NCI-H1417 (cell line): ENCODE measurements at regions not wholly inside any gene's neighbourhood (a gene's known extent, or its start where the extent isn't known, plus 50 kb on each side); places are given as distances from the start of the nearest gene placed in this dataset.

Source experiments
- DNase-seq, 3 experiments: peaks; one replicate each; lab custom pipeline; 2025; lab: John Stamatoyannopoulos, UW

DNA sequence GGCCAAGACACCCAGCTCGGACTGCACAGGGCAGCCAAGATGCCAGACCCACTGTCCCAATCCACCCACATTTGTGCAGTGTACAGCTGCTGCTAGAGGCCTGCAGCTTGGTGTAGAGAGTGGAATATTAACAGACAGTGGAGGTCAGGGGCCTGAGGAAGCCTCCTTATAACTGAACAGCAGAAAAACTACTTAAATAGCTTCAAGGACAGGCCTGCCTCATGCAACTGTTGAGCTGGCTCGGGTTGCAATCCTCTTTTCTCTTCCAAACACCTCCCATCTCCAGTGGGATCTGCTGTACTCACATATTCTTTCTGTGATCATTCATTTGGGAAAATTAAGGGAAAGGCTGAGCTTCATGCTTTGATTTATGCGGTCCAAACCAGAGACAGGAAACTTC lies 1043.2 kb upstream of the TMEM132C start:
- DNase-seq = no peak

DNA sequence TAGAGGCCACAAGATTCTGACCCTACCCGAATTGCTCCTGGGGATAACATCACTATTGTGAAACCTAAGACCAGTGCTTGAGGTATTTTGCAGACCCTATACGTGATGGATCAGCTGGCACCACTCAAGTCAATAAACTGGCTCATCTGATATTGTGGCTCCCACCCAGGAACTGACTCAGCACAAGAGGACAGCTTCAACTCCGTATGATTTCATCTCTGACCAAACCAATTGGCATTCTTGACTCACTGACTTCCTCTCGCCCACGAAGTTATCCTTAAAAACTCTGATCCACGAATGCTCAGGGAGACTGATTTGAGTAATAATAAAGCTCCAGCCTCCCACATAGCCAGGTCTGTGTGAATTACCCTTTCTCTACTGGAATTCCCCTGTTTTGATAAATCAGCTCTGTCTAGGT lies 1036.1 kb upstream of the TMEM132C start:
- no peak for DNase-seq

DNA sequence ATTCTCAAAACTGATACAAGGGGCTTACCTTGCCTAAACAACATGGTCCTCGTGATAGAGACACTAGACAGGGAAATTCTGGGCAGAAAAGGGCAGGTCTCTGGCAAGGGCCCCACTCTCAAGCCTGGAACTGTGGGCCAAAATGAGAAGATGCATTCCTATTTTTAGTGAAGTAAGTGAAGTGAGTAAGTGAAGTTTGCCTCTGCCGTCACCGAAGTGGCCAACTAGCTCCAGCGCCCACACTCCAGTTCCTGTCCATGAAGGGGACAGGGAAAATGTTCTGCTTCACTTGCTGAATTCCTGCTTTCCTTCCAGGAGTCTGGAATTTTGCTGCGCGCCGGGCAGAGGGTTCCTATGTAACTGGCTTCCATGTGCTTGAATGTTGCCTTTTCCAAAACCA lies 1035.6 kb upstream of the TMEM132C start:
- DNase-seq = no peak

DNA sequence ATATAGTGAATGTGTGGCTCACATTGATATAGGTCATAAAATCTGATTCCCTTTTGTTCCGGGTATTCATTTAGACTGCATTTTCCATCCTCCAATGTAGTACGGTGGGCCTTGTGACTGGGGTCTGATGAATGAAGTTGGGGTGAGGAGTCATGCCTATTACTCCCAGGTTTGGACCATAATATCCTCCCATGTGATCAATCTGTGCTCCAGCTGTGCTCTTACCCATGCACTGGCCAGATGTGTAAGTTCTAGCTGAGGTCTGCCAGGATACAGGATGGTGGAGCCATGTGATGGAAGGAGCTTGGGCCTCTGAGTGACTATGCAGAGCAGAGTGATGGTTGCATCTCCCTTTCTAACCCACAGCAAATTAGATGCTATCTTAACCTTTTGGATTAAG lies 1034.0 kb upstream of the TMEM132C start:
- DNase-seq = no peak

DNA sequence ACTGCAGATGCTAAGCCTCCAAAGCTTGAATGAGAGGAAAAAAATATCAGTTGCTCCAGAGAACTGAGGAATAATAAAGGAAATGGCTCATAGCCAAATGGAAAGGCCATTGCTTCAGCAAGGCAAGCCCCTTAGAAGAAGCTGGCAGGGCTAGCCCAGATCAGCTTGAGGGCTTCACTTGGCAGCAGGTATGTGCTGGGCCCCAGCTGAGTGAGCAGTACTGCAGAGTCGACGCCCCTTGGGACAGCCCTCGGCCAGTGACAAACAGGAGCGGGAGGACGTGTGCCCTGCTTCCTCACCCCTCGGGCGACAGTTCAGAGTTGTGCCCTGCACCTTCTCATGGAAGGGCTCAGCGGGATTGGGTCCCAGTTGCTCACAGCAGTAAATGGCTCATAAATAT lies 1031.2 kb upstream of the TMEM132C start:
- DNase-seq = no peak

DNA sequence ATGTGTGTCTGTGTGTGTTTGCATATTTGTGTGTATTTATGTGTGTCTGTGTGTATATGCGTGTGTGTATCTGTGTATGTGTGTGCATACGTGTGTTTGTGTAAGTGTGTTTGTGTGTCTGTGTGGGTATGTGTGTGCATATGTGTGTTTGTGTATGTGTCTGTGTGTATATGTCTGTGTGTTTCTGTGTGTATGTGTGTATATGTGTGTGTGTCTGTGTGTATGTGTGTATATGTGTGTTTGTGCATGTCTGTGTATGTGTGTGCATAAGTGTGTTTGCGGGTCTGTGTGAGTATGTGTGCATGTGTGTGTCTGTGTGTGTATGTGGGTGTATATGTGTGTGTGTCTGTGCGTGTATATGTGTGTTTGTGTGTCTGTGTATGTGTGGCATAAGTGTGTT lies 1030.5 kb upstream of the TMEM132C start:
- no peak for DNase-seq

DNA sequence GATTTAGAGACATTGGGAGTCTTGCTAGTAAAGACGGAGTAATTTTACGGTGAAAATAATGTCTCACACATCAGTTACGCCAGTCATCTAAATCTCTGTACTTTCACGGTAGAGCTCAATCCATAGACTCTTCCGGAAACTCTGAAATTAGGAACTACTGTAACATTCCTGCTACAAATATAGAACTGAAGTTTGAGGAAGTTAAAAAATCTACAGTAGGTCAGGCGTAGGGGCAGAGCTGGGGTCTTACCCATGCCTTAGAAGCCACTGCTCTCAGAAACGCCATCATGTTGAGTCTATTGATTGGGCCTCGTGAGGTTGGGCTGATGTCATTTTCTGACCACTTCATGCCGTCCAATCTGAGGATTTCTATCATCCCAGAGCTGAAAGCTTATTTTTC lies 1029.8 kb upstream of the TMEM132C start:
- no peak for DNase-seq

DNA sequence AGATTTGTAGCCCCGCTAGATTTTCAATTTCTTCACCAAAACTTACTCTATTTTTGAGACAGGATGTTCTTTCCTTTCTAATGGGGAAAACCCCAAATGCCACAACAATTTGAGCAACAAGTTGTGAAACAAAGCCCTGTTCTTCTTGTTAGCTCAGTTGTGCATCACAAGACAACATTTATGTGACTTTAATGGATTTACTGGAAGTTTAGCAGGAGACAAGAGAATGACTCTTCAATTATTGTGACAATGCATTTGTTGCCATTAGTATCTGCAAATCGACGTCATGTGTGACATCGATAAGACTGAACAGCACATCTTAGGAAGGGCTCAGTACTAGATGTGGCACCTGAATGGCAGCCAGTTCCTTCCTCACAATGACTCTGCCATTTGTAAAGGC lies 1028.9 kb upstream of the TMEM132C start:
- no peak for DNase-seq

DNA sequence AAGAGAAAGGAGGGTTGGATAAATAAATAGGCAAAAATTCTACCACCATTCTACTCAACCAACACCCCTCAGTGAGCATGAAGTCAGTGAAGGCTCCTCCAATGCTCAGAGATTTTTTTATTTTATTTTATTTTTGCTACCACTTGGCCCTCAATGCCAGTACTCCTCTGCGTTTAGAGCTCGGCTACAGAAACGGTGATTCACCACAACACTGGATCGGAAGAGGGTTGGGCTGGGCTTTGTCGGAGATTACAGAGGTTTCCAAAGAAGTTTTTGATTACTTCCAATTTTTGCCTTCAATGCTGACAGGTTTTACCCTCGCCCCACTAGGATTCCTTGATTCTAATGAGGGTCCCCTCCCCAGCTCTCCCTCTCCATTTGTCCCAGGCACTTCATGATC lies 1027.2 kb upstream of the TMEM132C start:
- DNase-seq = no peak

DNA sequence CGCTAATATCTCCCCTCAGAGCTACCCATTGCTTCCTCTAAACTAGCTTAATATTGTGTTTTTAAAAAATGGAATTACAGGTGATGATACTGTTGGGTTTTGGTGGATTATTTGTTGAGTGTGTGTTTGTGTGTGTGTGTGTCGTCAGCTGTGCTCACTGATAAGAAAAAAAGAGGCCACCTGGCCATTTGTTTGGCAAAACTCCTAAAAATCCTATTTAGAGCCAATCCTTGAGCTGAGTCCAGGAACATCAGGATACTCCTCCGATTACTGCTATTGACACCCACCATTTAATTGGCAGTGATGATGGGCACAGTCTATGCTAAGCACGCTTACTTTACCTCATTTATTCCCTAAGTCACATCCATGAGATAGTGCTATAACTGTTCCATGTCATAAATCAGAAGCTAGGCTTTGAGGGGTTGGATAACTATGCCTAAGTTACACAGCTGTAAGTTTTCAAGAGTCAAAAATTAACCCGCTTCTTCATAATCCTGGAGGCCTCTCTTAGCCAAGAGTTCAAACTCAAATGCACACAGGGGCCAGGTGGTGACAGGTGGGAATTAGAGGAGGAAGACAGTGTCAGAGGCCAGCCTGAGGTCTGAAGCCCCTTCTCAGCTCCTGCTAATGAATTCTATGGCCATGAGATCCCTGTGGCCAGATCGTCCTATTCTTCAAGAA lies 1026.6 kb upstream of the TMEM132C start:
- DNase-seq = no peak

DNA sequence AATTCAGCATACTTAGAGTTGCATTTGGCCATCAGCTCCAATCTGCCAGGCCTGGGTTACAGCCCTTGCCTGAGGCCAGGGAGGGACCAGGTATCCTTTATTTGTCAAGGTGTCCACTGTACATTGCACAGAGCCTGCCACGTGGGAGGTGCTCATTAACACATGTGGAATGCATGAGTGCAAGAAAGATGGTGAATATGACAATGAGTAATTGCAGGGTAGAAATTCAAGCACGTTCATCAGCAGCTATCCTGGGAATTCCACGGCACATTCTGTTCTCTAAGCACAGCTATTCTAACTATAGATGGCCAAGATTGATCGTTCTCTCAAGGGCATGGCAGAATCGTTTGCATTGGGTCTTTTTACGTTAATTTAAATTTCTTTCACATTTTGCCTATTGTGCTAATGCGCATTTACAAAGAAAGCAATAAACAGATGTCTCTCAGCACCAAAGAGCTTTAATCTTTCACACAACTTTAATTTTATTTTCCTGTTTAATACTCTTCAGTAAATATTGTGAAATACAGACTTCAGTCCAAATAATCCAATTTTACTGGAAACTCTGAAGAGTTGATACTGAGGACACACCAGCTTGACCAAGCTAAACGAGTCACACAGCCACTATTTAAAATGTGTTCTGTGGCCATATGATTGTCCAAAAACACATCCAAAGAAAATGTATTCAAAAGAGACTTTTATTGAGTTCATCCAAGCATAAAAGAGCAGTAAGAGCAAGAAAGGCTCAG lies 1025.7 kb upstream of the TMEM132C start:
- no peak for DNase-seq

DNA sequence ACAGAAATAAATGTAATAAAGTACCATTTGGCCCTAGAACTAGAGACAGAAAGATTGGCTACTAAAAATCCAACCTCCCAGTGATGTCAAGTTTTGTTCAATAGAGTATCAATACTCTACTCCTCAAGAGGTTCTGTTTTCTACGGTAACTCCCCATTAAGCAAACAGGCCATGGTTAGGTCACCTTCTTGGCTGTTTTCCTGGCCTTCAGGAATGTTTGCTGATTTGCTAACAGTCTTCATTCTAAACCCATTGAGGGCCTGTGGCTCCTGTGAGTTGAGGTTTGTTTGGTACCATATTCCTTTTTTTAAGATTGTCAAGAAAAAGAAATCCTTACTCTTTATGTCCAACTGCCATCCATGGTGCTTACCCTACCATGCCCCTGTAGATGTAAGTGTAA lies 1022.0 kb upstream of the TMEM132C start:
- no peak for DNase-seq

DNA sequence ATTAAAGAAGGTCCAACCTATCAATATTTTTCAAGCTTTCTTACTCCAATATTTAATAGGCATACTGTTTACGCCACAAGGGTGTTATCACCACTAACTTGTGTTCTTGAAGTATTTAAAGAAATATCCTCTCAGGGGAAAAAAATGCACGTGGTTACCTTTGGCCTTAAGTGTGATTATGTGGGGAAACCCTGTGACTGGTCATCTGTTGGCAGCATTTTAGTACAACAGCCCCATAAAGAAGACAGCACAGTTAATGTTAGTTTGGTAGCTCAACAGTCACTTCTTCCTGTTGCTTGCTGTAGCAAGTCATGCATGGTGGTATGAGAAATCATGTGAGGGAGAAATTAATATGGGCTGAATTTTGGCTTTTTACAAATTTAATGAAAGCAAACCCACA lies 1021.5 kb upstream of the TMEM132C start:
- DNase-seq = no peak

DNA sequence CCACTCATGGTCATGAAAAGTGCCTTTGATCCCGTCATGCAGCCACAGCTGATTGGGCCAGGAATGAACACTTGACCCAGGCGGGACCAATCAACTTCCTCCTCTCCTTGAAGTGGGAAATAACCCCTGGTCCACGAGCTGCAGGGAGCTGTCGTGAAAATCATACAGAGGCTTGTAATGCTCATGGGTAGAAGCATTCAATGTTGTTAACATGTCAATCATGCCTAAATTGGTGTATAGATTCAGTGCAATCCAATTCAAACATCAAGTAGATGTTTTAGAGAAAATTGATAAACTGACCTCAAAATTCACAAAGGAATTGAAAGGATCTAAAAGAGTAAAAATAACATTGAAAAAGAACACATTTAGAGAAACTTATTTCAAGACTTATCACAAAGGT lies 1019.0 kb upstream of the TMEM132C start:
- no peak for DNase-seq

DNA sequence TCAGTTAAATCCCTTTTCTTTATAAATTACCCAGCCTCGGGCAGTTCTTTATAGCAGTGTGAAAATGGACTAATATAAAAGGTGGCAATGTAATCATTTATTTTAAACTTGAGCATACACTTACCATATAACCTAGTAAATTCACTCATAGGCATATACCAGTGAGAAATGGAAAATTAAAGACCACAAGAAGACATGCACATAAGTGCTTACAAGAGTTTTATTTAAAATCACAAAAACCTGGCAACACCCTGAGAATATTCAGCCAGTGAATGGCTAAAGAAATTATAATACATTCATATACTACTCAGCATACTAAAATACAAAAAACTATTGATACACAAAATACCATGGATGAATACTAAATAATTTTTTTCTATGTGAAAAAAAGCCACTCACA lies 1017.5 kb upstream of the TMEM132C start:
- DNase-seq = no peak

DNA sequence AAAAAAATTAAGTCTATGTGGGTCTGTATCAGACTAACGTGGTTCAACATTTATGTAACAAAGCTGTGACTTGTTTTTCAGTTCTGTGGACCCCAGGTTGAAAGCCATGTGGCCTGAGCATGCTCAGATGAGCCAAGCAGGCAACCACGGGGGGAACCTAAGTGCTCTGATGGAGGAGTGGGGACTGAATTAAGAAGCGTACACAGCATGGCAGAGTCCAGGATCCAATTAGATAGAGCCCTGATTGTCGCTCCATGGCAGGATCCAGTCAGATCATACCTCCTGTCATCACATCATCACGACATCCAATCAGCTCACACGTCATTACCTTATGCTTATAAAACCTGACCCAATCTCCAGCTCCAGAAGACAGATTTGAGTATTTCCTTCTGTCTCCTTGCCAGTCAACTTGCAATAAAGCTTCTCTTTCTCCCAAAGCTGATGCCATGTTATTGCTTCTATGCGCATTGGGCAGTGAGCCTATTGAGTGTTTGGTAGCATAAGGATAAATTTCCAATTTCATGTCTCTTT lies 1013.1 kb upstream of the TMEM132C start:
- DNase-seq = no peak

DNA sequence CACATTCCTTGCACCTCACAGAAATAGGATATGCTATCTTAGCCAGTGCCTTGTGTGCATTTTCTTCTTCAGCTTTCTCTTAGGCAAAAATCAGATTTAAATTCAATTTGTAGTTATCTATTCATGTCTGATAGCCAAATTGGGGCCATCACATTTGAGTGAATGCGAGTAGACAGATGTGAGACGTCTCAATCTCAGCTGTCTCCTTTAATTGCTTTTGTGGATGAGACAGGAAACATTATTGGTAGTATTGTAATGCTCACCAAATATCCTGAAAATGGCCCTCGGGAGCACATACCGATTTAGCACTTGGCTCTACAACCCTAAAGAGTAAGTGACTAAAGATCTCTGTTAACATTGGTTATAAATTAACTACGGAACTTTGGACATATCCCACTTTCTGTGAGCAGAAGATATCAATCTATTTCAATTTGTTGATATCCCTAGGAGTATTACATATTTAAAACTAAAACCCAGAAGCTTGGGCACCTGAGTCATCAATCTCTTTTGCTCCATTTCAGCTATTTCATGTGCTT lies 1012.5 kb upstream of the TMEM132C start:
- no peak for DNase-seq

DNA sequence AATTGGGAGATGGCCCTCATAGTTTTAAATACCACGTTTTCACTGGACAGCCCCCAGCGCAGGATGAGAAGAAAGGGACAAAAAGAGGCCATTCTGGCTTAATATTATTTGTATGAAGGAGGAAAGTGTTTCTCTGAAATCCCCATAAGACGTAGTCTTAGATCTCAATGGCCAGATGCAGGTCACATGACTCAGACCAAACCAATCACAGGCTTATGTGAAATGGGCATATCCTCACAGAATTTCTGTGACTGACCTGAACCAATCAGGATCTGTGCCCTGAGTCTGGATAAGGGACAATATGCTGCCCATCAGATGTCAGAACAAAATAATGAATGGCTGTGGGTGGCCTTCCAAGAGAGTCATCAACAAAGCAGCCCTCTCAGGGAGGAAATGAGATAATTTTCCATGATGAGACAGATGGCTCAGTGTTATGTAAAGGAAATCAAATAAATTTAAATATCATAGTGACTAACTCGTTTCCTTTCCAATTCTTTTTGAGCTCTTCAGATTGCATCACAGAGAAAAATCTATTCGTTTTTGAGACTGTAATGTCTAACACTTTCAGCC lies 1009.5 kb upstream of the TMEM132C start:
- DNase-seq = no peak

DNA sequence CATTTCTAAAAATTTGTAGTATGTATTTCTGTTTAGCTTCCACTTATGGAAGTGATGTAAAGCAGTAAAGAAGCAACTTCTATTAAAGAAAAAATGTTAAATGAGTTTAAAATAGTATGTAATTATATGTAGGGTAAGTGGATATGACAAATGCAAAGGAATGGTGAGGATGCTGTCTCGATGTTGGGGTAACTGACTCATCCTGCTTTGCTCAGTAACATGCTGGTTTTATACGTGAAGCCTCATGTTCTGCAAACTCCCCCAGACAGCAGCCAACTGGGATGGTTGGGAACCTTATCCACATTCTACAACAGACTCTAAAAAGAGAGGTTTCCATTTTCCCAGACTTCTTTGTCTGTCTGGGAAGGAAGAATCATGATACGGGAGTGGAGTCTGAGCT lies 1006.4 kb upstream of the TMEM132C start:
- no peak for DNase-seq

DNA sequence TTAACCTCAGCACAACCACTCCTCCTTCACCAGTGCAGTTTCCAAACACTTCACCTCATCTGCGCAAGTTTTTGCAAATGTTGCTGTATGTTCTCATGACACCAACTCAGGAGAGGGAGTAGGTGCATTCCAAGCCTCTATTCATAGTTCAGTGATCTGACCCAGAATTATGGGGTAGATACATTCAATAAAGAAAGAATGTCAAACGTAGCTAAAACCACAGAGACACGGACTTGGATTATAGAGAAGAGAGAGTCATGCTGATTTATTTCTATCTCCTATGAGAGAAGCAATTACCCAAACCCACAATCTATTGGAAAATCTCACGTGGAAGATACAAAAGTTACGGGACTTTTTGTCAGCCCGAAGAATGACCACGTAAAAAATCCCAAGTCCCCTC lies 1006.0 kb upstream of the TMEM132C start:
- no peak for DNase-seq

DNA sequence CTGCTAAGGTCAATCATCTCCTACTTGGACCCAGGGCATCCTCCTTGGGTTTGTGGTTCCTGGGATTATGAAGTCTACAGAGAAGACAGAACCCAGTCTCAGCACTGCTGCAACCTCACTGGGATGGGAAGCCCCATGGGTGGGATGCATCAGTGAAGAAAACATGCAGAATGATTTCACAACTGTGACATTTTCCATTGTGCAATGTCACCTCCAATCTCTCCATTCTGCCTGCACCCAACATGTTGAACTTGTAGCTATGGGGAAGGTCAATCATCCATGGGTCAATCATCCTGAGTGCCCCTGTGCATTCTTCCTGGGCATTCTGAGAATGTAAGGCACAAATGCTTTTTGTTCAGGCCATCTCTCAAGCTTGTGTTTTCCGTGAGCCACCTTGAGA lies 1004.4 kb upstream of the TMEM132C start:
- DNase-seq = no peak

DNA sequence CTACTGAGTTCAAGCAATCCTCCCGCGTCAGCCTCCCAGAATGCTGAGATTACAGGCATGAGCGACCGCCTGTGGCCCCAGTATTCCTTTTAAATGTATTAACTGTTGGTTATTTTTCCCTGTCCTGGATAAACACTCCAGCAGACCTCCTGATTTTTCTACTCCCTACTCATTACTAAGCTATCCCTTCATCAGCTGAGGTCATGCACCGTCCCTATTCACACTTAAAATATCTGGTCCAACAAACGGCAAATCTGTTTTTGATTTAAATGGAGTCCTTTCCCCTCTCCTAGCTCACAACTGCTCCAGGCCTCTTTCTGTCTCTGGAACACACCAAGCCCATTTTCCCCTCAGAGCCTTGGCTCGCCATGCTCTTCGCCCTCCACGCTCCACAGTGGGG lies 1003.3 kb upstream of the TMEM132C start:
- DNase-seq = no peak

DNA sequence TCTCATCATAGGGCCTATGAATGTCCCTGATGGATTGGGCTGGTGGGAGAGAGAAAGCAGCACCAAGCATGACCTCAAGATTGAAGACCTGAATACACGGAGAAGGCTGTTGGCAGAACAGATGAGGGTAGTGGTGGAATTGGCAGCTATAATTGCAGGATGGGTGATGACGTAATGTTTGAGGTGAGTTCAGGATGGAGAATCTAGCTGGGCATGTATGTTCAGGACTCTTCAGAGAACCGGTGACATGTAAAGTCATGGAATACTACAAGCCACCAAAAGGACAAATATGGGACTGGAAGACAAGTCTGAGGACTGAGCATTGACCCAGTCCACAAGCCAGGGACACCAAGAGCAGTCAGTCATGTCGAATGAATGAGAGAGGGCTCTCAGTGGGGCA lies 999.8 kb upstream of the TMEM132C start:
- DNase-seq = no peak
